ENCODE measurements at regions not wholly inside any gene's neighbourhood (a gene's known extent, or its start where the extent isn't known, plus 50 kb on each side); places are given as distances from the start of the nearest gene placed in this dataset.

GRCh38 chr13:53336441-53337160 lies 308.0 kb downstream of the OLFM4 start:
- no peak overlapping the region for H3K27ac ChIP-seq (ENCODE audit: low read depth, low read length)
- no peaks in the 10 kb centered on the region for H3K4me1 ChIP-seq (ENCODE audit: control insufficient read depth in 5 of 5, insufficient read depth in 5 of 5, low read length in 5 of 5)
- H3K9ac ChIP-seq (ENCODE audit: low read length in 5 of 5), result no peak overlapping the region
- H3K36me3 ChIP-seq (ENCODE audit: control insufficient read depth in 5 of 5, insufficient read depth in 5 of 5, low read length in 5 of 5), result no peaks in the 10 kb centered on the region
- H3K9me3 ChIP-seq (ENCODE audit: control insufficient read depth in 5 of 5, low read length in 5 of 5), result no peaks in the 10 kb centered on the region
- no peak overlapping the region for H3K4me3 ChIP-seq (ENCODE audit: low read depth in 1 of 5, low read length in 5 of 5)
- no peaks in the 10 kb centered on the region for H3K27me3 ChIP-seq (ENCODE audit: control insufficient read depth in 5 of 5, insufficient read depth in 4 of 5, low read length in 5 of 5)

GRCh38 chr13:53338760-53339159 lies 310.1 kb downstream of the OLFM4 start:
- Histone ChIP-seq H3K9me3 (ENCODE audit: control insufficient read depth in 5 of 5, low read length in 5 of 5) (no peaks in the 10 kb centered on the region), H3K36me3 (ENCODE audit: control insufficient read depth in 5 of 5, insufficient read depth in 5 of 5, low read length in 5 of 5) (no peaks in the 10 kb centered on the region), H3K4me3 (ENCODE audit: low read depth in 1 of 5, low read length in 5 of 5) (no peak overlapping the region), H3K27ac (ENCODE audit: low read depth, low read length) (no peak overlapping the region), H3K4me1 (ENCODE audit: control insufficient read depth in 5 of 5, insufficient read depth in 5 of 5, low read length in 5 of 5) (no peaks in the 10 kb centered on the region), H3K9ac (ENCODE audit: low read length in 5 of 5) (no peak overlapping the region), H3K27me3 (ENCODE audit: control insufficient read depth in 5 of 5, insufficient read depth in 4 of 5, low read length in 5 of 5) (no peaks in the 10 kb centered on the region)

GRCh38 chr13:53340505-53341143 lies 312.0 kb downstream of the OLFM4 start:
- Histone ChIP-seq H3K27ac (ENCODE audit: low read depth, low read length) (no peak overlapping the region), H3K9ac (ENCODE audit: low read length in 5 of 5) (no peak overlapping the region)

GRCh38 chr13:53341144-53341510 lies 312.5 kb downstream of the OLFM4 start:
- Histone ChIP-seq H3K27me3 (ENCODE audit: control insufficient read depth in 5 of 5, insufficient read depth in 4 of 5, low read length in 5 of 5) (no peaks in the 10 kb centered on the region), H3K36me3 (ENCODE audit: control insufficient read depth in 5 of 5, insufficient read depth in 5 of 5, low read length in 5 of 5) (no peaks in the 10 kb centered on the region), H3K4me3 (ENCODE audit: low read depth in 1 of 5, low read length in 5 of 5) (no peak overlapping the region), H3K9me3 (ENCODE audit: control insufficient read depth in 5 of 5, low read length in 5 of 5) (no peaks in the 10 kb centered on the region), H3K4me1 (ENCODE audit: control insufficient read depth in 5 of 5, insufficient read depth in 5 of 5, low read length in 5 of 5) (no peaks in the 10 kb centered on the region), H3K9ac (ENCODE audit: low read length in 5 of 5) (no peak overlapping the region), H3K27ac (ENCODE audit: low read depth, low read length) (no peak overlapping the region)

More at GRCh38 chr13:53340505-53341143, 312.0 kb downstream of the OLFM4 start:
- Histone ChIP-seq H3K36me3 (ENCODE audit: control insufficient read depth in 5 of 5, insufficient read depth in 5 of 5, low read length in 5 of 5) (no peaks in the 10 kb centered on the region), H3K9me3 (ENCODE audit: control insufficient read depth in 5 of 5, low read length in 5 of 5) (no peaks in the 10 kb centered on the region), H3K4me3 (ENCODE audit: low read depth in 1 of 5, low read length in 5 of 5) (no peak overlapping the region), H3K4me1 (ENCODE audit: control insufficient read depth in 5 of 5, insufficient read depth in 5 of 5, low read length in 5 of 5) (no peaks in the 10 kb centered on the region), H3K27me3 (ENCODE audit: control insufficient read depth in 5 of 5, insufficient read depth in 4 of 5, low read length in 5 of 5) (no peaks in the 10 kb centered on the region)

- Histone ChIP-seq H3K4me3 (ENCODE audit: low read depth in 1 of 5, low read length in 5 of 5) (no peak overlapping the region), H3K27me3 (ENCODE audit: control insufficient read depth in 5 of 5, insufficient read depth in 4 of 5, low read length in 5 of 5) (no peaks in the 10 kb centered on the region), H3K27ac (ENCODE audit: low read depth, low read length) (no peak overlapping the region), H3K36me3 (ENCODE audit: control insufficient read depth in 5 of 5, insufficient read depth in 5 of 5, low read length in 5 of 5) (no peaks in the 10 kb centered on the region), H3K4me1 (ENCODE audit: control insufficient read depth in 5 of 5, insufficient read depth in 5 of 5, low read length in 5 of 5) (no peaks in the 10 kb centered on the region), H3K9ac (ENCODE audit: low read length in 5 of 5) (no peak overlapping the region), H3K9me3 (ENCODE audit: control insufficient read depth in 5 of 5, low read length in 5 of 5) (no peaks in the 10 kb centered on the region)
These were observed 314.2 kb downstream of the OLFM4 start for GRCh38 chr13:53342623-53343360.

- no peaks in the 10 kb centered on the region for H3K36me3 ChIP-seq (ENCODE audit: control insufficient read depth in 5 of 5, insufficient read depth in 5 of 5, low read length in 5 of 5)
- no peaks in the 10 kb centered on the region for H3K4me1 ChIP-seq (ENCODE audit: control insufficient read depth in 5 of 5, insufficient read depth in 5 of 5, low read length in 5 of 5)
- H3K9me3 ChIP-seq (ENCODE audit: control insufficient read depth in 5 of 5, low read length in 5 of 5), result no peaks in the 10 kb centered on the region
- no peak overlapping the region for H3K9ac ChIP-seq (ENCODE audit: low read length in 5 of 5)
- H3K27ac ChIP-seq (ENCODE audit: low read depth, low read length), result no peak overlapping the region
- H3K4me3 ChIP-seq (ENCODE audit: low read depth in 1 of 5, low read length in 5 of 5), result no peak overlapping the region
- H3K27me3 ChIP-seq (ENCODE audit: control insufficient read depth in 5 of 5, insufficient read depth in 4 of 5, low read length in 5 of 5), result no peaks in the 10 kb centered on the region
These were observed 314.7 kb downstream of the OLFM4 start for GRCh38 chr13:53343361-53343744.

GRCh38 chr13:53351021-53351420 lies 322.4 kb downstream of the OLFM4 start:
- no peak overlapping the region for H3K9ac ChIP-seq (ENCODE audit: low read length in 5 of 5)

GRCh38 chr13:53357582-53357981 lies 329.0 kb downstream of the OLFM4 start:
- Histone ChIP-seq H3K36me3 (ENCODE audit: control insufficient read depth in 5 of 5, insufficient read depth in 5 of 5, low read length in 5 of 5) (no peaks in the 10 kb centered on the region), H3K9ac (ENCODE audit: low read length in 5 of 5) (no peak overlapping the region), H3K27ac (ENCODE audit: low read depth, low read length) (no peak overlapping the region), H3K4me3 (ENCODE audit: low read depth in 1 of 5, low read length in 5 of 5) (no peak overlapping the region), H3K9me3 (ENCODE audit: control insufficient read depth in 5 of 5, low read length in 5 of 5) (no peaks in the 10 kb centered on the region), H3K27me3 (ENCODE audit: control insufficient read depth in 5 of 5, insufficient read depth in 4 of 5, low read length in 5 of 5) (no peaks in the 10 kb centered on the region), H3K4me1 (ENCODE audit: control insufficient read depth in 5 of 5, insufficient read depth in 5 of 5, low read length in 5 of 5) (no peaks in the 10 kb centered on the region)

More at GRCh38 chr13:53351021-53351420, 322.4 kb downstream of the OLFM4 start:
- no peaks in the 10 kb centered on the region for H3K27me3 ChIP-seq (ENCODE audit: control insufficient read depth in 5 of 5, insufficient read depth in 4 of 5, low read length in 5 of 5)
- H3K4me1 ChIP-seq (ENCODE audit: control insufficient read depth in 5 of 5, insufficient read depth in 5 of 5, low read length in 5 of 5), result no peaks in the 10 kb centered on the region
- H3K36me3 ChIP-seq (ENCODE audit: control insufficient read depth in 5 of 5, insufficient read depth in 5 of 5, low read length in 5 of 5), result no peaks in the 10 kb centered on the region
- H3K9me3 ChIP-seq (ENCODE audit: control insufficient read depth in 5 of 5, low read length in 5 of 5), result no peaks in the 10 kb centered on the region
- no peak overlapping the region for H3K4me3 ChIP-seq (ENCODE audit: low read depth in 1 of 5, low read length in 5 of 5)
- no peak overlapping the region for H3K27ac ChIP-seq (ENCODE audit: low read depth, low read length)

GRCh38 chr13:53368948-53369347 lies 340.3 kb downstream of the OLFM4 start:
- Histone ChIP-seq H3K27ac (ENCODE audit: low read depth, low read length) (no peak overlapping the region), H3K36me3 (ENCODE audit: control insufficient read depth in 5 of 5, insufficient read depth in 5 of 5, low read length in 5 of 5) (no peaks in the 10 kb centered on the region), H3K4me1 (ENCODE audit: control insufficient read depth in 5 of 5, insufficient read depth in 5 of 5, low read length in 5 of 5) (no peaks in the 10 kb centered on the region)

GRCh38 chr13:53379485-53379884 lies 350.9 kb downstream of the OLFM4 start:
- H3K9ac ChIP-seq (ENCODE audit: low read length in 5 of 5), result no peak overlapping the region
- H3K4me3 ChIP-seq (ENCODE audit: low read depth in 1 of 5, low read length in 5 of 5), result no peak overlapping the region
- no peak overlapping the region for H3K27ac ChIP-seq (ENCODE audit: low read depth, low read length)

More at GRCh38 chr13:53368948-53369347, 340.3 kb downstream of the OLFM4 start:
- H3K9me3 ChIP-seq (ENCODE audit: control insufficient read depth in 5 of 5, low read length in 5 of 5), result no peaks in the 10 kb centered on the region
- no peaks in the 10 kb centered on the region for H3K27me3 ChIP-seq (ENCODE audit: control insufficient read depth in 5 of 5, insufficient read depth in 4 of 5, low read length in 5 of 5)
- no peak overlapping the region for H3K9ac ChIP-seq (ENCODE audit: low read length in 5 of 5)
- H3K4me3 ChIP-seq (ENCODE audit: low read depth in 1 of 5, low read length in 5 of 5), result no peak overlapping the region

More at GRCh38 chr13:53379485-53379884, 350.9 kb downstream of the OLFM4 start:
- H3K27me3 ChIP-seq (ENCODE audit: control insufficient read depth in 5 of 5, insufficient read depth in 4 of 5, low read length in 5 of 5), result no peaks in the 10 kb centered on the region
- no peaks in the 10 kb centered on the region for H3K9me3 ChIP-seq (ENCODE audit: control insufficient read depth in 5 of 5, low read length in 5 of 5)
- H3K36me3 ChIP-seq (ENCODE audit: control insufficient read depth in 5 of 5, insufficient read depth in 5 of 5, low read length in 5 of 5), result no peaks in the 10 kb centered on the region
- no peaks in the 10 kb centered on the region for H3K4me1 ChIP-seq (ENCODE audit: control insufficient read depth in 5 of 5, insufficient read depth in 5 of 5, low read length in 5 of 5)
